Retinal pigment epithelial cell (primary cell): ENCODE measurements at regions not wholly inside any gene's neighbourhood (a gene's known extent, or its start where the extent isn't known, plus 50 kb on each side); places are given as distances from the start of the nearest gene placed in this dataset.

Source experiments
- DNase-seq: peaks from one replicate; pipeline ENCODE4 v3.0.0-alpha.2; 2010; ENCODE audit warnings: low read depth
- H3K4me3 ChIP-seq: 2 replicates; pipeline ENCODE4 v1.5.1; 2011; ENCODE audit warnings: mild to moderate bottlenecking, low read length, control low read depth, moderate library complexity
- TF ChIP-seq, protein P1 (sequence below): conservative IDR thresholded peaks from 2 replicates; pipeline ENCODE4 v1.5.1; 2011; ENCODE audit warnings: low read depth, low read length, control low read depth, inconsistent platforms

DNA sequence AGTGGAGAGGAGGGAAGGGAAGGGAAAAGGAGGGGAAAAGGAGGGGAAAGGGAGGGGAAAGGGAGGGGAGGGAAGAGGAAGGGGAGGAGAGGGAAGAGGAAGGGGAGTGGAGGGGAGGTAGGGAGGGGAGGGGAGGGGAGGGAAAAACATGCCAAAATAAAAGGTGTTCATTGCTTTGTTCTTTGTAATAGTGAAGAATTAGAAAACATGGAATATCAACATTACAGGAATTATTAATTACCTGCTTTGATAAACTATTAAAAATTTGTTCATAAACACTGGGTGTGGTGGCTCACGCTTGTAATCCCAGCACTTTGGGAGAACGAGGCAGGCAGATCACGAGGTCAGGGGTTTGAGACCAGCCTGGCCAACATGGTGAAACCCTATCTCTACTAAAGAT, 579.2 kb downstream of the MED13L start:
- TF ChIP-seq, protein P1, sequence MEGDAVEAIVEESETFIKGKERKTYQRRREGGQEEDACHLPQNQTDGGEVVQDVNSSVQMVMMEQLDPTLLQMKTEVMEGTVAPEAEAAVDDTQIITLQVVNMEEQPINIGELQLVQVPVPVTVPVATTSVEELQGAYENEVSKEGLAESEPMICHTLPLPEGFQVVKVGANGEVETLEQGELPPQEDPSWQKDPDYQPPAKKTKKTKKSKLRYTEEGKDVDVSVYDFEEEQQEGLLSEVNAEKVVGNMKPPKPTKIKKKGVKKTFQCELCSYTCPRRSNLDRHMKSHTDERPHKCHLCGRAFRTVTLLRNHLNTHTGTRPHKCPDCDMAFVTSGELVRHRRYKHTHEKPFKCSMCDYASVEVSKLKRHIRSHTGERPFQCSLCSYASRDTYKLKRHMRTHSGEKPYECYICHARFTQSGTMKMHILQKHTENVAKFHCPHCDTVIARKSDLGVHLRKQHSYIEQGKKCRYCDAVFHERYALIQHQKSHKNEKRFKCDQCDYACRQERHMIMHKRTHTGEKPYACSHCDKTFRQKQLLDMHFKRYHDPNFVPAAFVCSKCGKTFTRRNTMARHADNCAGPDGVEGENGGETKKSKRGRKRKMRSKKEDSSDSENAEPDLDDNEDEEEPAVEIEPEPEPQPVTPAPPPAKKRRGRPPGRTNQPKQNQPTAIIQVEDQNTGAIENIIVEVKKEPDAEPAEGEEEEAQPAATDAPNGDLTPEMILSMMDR = no peak
- no peak overlapping the region for H3K4me3 ChIP-seq
- no peak for DNase-seq

DNA sequence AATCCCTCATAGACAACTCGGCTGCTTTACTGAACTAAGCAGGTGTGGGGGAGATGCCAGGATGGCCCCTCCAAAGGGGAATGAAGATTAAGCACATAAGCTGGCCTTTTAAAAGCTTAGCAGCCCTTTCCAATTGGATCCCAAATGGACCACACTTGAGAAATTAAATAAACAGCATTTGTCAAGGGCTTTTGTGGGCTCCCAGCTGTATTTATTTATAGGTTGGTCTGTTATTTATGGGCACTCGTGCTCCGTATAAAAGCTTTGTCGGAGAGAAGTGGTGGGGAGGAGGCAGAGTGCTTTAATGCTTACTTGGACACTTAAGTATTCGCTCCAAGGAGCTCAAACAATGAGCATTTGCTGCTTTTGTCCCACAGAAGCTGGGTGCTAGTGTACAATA, 580.2 kb downstream of the MED13L start:
- H3K4me3 ChIP-seq = no peak overlapping the region
- TF ChIP-seq, protein P1 = no peak
- DNase-seq = no peak

DNA sequence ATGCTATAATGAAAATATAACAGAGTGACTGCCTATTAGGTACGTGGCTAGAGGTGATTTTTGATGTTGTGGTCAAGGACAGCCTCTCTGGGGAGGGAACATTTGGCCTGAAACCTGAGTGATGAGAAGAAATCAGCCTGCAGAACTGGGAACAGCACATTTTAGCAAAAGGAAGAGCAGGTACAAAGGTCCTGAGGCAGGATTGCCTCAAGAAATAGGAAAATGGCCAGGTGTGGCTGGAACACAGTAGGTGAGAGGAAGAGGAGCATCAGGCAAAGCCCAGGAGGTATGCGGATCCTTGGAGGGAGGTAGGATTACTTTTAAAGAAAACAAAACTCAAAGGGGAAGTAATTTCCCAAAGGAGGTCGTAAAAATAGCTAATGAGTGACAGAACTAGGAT, 582.9 kb downstream of the MED13L start:
- no peak overlapping the region for H3K4me3 ChIP-seq
- no peak for DNase-seq
- TF ChIP-seq, protein P1 = no peak

DNA sequence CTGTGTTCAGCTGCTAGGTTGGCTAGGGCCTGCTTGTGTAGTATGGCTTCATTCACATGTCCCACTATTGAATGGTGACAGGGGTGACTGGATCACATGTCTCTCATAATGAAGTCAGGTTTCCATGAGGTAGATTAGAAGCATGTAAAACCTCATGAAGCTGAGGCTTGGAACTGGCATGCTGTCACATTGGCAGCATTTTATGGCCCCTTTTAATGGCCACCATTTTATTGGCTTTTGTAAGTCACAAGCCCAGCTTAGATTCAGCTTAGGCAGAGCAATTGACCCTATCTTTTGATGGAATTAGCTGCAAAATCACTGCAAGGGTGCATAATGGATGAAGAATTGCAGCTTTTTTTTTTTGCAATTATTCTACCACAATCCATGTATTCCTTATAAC, 583.5 kb downstream of the MED13L start:
- H3K4me3 ChIP-seq = no peak overlapping the region
- DNase-seq = no peak
- TF ChIP-seq, protein P1 = no peak

DNA sequence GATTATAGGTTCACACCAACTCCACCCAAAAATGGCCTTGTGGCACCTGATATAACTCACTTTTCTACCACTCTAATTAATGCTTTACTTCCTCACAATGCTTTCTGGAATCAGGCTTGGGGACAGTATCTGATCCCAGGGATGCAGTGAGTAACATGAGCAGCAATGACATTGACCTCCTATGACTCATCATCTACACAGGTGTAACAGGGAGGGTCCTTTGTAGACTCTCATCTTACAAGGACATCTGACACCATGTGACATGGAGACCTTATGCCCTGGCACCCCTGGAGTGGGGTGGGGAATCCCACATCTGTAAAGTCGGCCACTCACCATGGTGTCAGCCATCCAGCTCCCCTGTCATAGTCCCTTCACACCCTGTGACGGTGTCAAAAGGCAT, 586.4 kb downstream of the MED13L start:
- DNase-seq = no peak
- H3K4me3 ChIP-seq = no peak overlapping the region
- TF ChIP-seq, protein P1 = no peak

DNA sequence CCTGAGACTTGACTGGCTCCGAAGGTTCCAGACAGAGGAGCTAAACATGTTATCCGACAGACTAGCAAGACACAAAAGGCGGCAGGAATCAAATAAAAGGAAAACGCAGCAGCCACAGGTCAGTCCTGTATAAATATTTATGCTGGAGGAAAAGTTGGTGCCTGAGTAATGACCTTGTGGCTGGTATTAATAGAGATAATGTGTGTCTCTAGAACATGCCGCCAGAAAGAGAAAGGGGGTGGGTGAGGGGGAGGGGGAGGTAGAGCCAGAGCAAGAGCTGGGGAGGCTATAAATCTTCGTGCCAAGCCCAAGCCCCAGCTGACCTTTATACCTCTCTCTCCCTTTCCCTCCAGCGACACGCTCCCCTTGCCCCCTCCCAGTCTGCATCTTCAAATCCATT, 590.4 kb downstream of the MED13L start:
- no peak for DNase-seq

DNA sequence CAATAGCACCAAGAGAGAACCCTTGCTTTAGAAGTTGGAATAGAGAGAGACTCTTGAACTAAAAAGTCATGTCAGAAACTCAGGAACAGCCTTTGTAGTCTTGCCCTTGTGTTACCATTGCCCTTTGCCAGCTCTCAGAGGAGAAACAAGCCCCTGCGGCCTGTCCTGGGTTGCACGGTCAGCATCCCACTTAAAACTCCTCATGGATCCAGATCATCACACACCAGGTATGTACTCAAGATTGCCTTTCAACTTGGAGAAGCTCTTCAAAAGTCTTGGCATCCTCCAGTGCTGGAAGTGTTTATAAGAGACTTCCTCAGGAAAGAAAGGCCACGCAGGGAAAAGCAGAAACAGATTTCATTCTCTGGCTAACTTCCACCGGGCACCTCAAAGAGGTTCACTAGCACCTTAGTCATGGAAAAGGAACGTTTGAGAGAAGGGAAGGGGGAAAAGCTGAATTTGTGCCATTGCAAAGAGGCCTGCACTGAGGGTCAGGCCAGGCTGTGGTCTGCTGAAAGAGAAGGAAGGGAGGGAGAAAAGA, 594.2 kb downstream of the MED13L start:
- no peak for DNase-seq
- no peak overlapping the region for H3K4me3 ChIP-seq
- TF ChIP-seq, protein P1 = no peak

More for the DNA sequence above, 590.4 kb downstream of the MED13L start:
- TF ChIP-seq, protein P1 = no peak
- H3K4me3 ChIP-seq = no peak overlapping the region
